ENCODE measurements at regions not wholly inside any gene's neighbourhood (a gene's known extent, or its start where the extent isn't known, plus 50 kb on each side); places are given as distances from the start of the nearest gene placed in this dataset.

- no peak for TF ChIP-seq POLR2AphosphoS5 (IDR thresholded peaks at IDR 0.05; ENCODE audit: low read depth)
- no peak for TF ChIP-seq CTCF (conservative IDR thresholded peaks at IDR 0.05; ENCODE audit: low read depth in 2 of 2)
- no peak for TF ChIP-seq EZH2phosphoT487 (IDR thresholded peaks at IDR 0.05; ENCODE audit: unreplicated experiment)
- TF ChIP-seq CREB1 (CRISPR knock-in tag; IDR thresholded peaks at IDR 0.05; ENCODE audit: low read depth), result no peak
- no peak for TF ChIP-seq EZH2 (IDR thresholded peaks at IDR 0.05; ENCODE audit: low read depth, unreplicated experiment)
- no peak for TF ChIP-seq REST (IDR thresholded peaks at IDR 0.05; ENCODE audit: unreplicated experiment)
Observed at GRCh38 chr6:27052731-27053082, 194.8 kb upstream of the PRSS16 start.
